ENCODE measurements at regions not wholly inside any gene's neighbourhood (a gene's known extent, or its start where the extent isn't known, plus 50 kb on each side); places are given as distances from the start of the nearest gene placed in this dataset.
"Not testable (repeated sequence)": the region's sequence is repeated elsewhere in the genome, so short reads cannot be mapped to it uniquely, and the experiment has no call there.

- TF ChIP-seq, protein P1, sequence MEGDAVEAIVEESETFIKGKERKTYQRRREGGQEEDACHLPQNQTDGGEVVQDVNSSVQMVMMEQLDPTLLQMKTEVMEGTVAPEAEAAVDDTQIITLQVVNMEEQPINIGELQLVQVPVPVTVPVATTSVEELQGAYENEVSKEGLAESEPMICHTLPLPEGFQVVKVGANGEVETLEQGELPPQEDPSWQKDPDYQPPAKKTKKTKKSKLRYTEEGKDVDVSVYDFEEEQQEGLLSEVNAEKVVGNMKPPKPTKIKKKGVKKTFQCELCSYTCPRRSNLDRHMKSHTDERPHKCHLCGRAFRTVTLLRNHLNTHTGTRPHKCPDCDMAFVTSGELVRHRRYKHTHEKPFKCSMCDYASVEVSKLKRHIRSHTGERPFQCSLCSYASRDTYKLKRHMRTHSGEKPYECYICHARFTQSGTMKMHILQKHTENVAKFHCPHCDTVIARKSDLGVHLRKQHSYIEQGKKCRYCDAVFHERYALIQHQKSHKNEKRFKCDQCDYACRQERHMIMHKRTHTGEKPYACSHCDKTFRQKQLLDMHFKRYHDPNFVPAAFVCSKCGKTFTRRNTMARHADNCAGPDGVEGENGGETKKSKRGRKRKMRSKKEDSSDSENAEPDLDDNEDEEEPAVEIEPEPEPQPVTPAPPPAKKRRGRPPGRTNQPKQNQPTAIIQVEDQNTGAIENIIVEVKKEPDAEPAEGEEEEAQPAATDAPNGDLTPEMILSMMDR (IDR thresholded peaks at IDR 0.05; ENCODE audit: control insufficient read depth, extremely low read depth, insufficient read depth) = no peak
- H3K4me3 ChIP-seq (ENCODE audit: low read depth, low read length) = no peak overlapping the region
- no peak for DNase-seq (ENCODE audit: low read depth)
Observed at GRCh38 chr6:141532211-141532610, 600.5 kb upstream of the GJE1 start.

DNA sequence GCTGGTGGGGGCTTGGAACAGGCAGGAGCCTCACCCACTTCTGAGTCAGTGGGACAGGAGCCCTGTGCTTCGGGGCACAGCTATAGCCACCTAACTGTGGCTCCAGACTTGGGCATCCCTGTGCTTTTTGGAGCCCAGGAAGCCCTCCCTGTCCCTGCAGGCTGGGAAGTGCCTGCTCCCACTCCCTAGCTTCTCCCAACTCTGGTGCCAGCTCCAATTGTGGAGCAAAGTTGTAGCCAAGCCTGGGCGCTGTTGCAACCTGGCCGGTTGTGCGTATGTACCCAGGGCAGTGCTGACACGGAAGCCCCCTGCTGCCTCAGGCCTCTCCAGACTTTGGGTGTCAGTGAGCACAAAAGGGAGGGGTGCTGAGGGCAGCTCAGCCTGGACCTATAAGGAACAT, 601.7 kb upstream of the GJE1 start:
- H3K4me3 ChIP-seq (ENCODE audit: low read depth, low read length) = no peak overlapping the region
- TF ChIP-seq, protein P1 (IDR thresholded peaks at IDR 0.05; ENCODE audit: control insufficient read depth, extremely low read depth, insufficient read depth) = no peak

DNA sequence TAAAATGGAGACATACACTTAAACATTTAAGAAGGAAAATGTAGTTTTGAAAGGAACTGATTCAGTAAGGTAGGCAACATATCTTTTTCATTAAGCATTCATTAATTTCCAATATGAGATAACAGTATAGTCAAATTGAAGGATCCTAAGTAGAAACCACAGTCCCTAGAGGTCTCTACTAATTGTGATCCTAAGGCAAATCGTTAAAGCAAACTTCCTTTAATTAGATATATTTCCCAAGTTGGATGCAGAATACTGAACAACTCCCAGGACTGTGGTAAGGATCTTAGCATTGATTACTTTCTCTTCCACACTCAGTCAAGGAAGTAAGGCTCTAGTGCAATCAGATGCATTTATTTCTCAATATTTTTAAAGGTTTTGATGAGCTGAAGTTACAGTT, 604.1 kb upstream of the GJE1 start:
- TF ChIP-seq, protein P1 (IDR thresholded peaks at IDR 0.05; ENCODE audit: control insufficient read depth, extremely low read depth, insufficient read depth) = no peak
- no peak overlapping the region for H3K4me3 ChIP-seq (ENCODE audit: low read depth, low read length)
- no peak for DNase-seq (ENCODE audit: low read depth)

More for the DNA sequence above, 601.7 kb upstream of the GJE1 start:
- no peak for DNase-seq (ENCODE audit: low read depth)

DNA sequence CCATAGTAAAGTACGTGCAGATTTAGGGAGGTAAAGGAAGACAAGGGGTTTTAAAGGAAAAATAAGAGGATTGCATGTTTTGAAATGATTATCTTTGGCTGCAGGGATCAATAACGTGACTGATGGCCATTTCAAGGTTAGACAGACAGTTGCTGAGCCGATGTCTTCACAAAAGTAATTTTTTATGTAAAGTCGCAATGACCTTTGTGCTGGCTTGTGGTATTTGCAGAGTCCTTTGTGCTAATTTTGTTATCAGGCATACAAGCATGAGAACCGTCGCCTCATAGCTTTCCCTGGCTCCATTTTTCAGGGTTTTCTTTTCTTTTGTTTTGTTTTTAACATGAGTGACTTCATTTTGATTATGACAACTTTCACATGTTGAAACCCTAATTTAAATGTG, 605.7 kb upstream of the GJE1 start:
- TF ChIP-seq, protein P1 (IDR thresholded peaks at IDR 0.05; ENCODE audit: control insufficient read depth, extremely low read depth, insufficient read depth) = no peak
- DNase-seq (ENCODE audit: low read depth) = no peak
- H3K4me3 ChIP-seq (ENCODE audit: low read depth, low read length) = no peak overlapping the region

DNA sequence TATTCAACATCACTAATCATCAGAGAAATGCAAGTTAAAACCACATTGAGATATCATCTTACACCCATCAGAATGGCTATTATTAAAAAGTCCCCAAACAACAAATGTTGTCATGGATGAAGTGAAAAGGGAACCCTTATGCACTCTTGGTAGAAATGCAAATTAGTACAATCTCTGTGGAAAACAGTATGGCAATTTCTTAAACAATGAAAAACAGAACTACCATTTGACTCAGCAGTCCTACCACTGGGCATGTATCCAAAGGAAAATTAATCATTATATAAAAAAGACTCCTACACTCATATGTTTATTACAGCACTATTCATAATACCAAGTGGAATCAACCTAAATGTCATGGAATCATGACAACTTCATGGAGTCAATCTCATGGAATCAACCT, 611.3 kb upstream of the GJE1 start:
- no peak for DNase-seq (ENCODE audit: low read depth)
- TF ChIP-seq, protein P1 (IDR thresholded peaks at IDR 0.05; ENCODE audit: control insufficient read depth, extremely low read depth, insufficient read depth) = no peak
- H3K4me3 ChIP-seq (ENCODE audit: low read depth, low read length) = no peak overlapping the region

- TF ChIP-seq, protein P1 (IDR thresholded peaks at IDR 0.05; ENCODE audit: control insufficient read depth, extremely low read depth, insufficient read depth) = no peak
- no peak overlapping the region for H3K4me3 ChIP-seq (ENCODE audit: low read depth, low read length)
- DNase-seq (ENCODE audit: low read depth) = no peak
Observed at GRCh38 chr6:141513830-141514229, 618.9 kb upstream of the GJE1 start.

DNA sequence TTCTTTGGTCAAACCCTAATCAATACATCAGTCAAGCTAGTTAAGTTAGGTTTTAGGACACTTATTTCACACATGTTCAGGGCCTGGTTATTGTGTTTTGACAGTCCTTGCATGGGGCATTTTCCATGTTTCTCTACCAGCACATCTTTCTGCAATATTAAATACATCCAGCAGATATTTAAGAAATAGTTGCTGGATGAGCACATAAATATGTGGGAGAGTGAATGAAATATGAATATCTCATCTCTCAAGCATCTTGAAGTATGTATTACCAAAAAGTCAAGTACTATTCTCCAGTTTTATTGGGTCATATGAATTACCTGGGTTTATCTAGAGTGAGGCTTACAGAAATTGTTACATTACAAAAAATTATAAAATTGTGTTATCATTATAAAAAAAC, 621.9 kb upstream of the GJE1 start:
- DNase-seq (ENCODE audit: low read depth) = no peak
- no peak overlapping the region for H3K4me3 ChIP-seq (ENCODE audit: low read depth, low read length)
- TF ChIP-seq, protein P1 (IDR thresholded peaks at IDR 0.05; ENCODE audit: control insufficient read depth, extremely low read depth, insufficient read depth) = no peak

- H3K4me3 ChIP-seq (ENCODE audit: low read depth, low read length); DNase-seq (ENCODE audit: low read depth): not testable (repeated sequence)
Observed at GRCh38 chr6:141506062-141506461, 626.7 kb upstream of the GJE1 start.

DNA sequence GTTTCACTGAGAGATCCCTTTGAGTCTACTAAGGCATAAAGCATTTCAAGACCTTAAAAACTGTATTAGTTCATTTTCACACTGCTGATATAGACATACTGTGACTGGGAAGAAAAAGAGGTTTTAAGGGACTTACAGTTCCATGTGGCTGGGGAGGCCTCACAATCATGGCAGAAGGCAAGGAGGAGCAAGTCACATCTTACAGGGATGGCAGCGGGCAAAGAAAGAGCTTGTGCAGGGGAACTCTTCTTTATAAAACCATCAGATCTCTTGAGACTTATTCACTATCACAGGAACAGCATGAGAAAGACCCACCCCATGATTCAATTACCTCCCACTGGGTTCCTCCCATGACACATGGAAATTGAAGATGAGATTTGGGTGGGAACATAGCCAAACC, 628.4 kb upstream of the GJE1 start:
- DNase-seq (ENCODE audit: low read depth); H3K4me3 ChIP-seq (ENCODE audit: low read depth, low read length): not testable (repeated sequence)
